NCI-H460 (cell line): ENCODE measurements at regions not wholly inside any gene's neighbourhood (a gene's known extent, or its start where the extent isn't known, plus 50 kb on each side); places are given as distances from the start of the nearest gene placed in this dataset.
"Not testable (repeated sequence)": the region's sequence is repeated elsewhere in the genome, so short reads cannot be mapped to it uniquely, and the experiment has no call there.

Source experiments
- DNase-seq: peaks from one replicate; pipeline ENCODE4 v3.0.0-alpha.2; 2016; ENCODE audit warnings: low read depth; ENCODE audit errors: extremely low read depth

- DNase-seq: no peak
Observed at GRCh38 chr12:89230376-89231315, 121.7 kb downstream of the DUSP6 start.

- DNase-seq: no peak
Observed at GRCh38 chr12:89228491-89228890, 123.8 kb downstream of the DUSP6 start.

- DNase-seq: no peak
Observed at GRCh38 chr12:89227774-89228173, 124.5 kb downstream of the DUSP6 start.

GRCh38 chr12:89225808-89226411 lies 126.4 kb downstream of the DUSP6 start:
- DNase-seq: peak; percentile 32

- DNase-seq: no peak
Observed at GRCh38 chr12:89225401-89225800, 126.9 kb downstream of the DUSP6 start.

GRCh38 chr12:89222580-89222979 lies 129.7 kb downstream of the DUSP6 start:
- DNase-seq: not testable (repeated sequence)

GRCh38 chr12:89217472-89217871 lies 134.8 kb downstream of the DUSP6 start:
- DNase-seq: no peak

GRCh38 chr12:89216211-89216952 lies 135.9 kb downstream of the DUSP6 start:
- DNase-seq: no peak

- no peak for DNase-seq
Observed at GRCh38 chr12:89215196-89215595, 137.1 kb downstream of the DUSP6 start.

GRCh38 chr12:89213747-89214146 lies 138.6 kb downstream of the DUSP6 start:
- DNase-seq: no peak

- no peak for DNase-seq
Observed at GRCh38 chr12:89213139-89213538, 139.2 kb downstream of the DUSP6 start.

- no peak for DNase-seq
Observed at GRCh38 chr12:89212339-89212771, 139.9 kb downstream of the DUSP6 start.

GRCh38 chr12:89211456-89211855 lies 140.8 kb downstream of the DUSP6 start:
- DNase-seq: no peak

GRCh38 chr12:89210277-89210676 lies 142.0 kb downstream of the DUSP6 start:
- DNase-seq: no peak

GRCh38 chr12:89208661-89209096 lies 143.6 kb downstream of the DUSP6 start:
- peak; percentile 54 for DNase-seq

- DNase-seq: no peak
Observed at GRCh38 chr12:89206390-89206789, 145.9 kb downstream of the DUSP6 start.

- DNase-seq: no peak
Observed at GRCh38 chr12:89205517-89205916, 146.8 kb downstream of the DUSP6 start.

GRCh38 chr12:89203144-89203543 lies 149.2 kb downstream of the DUSP6 start:
- no peak for DNase-seq

- DNase-seq: no peak
Observed at GRCh38 chr12:89200217-89200616, 152.1 kb downstream of the DUSP6 start.

- DNase-seq: no peak
Observed at GRCh38 chr12:89195470-89195869, 156.8 kb downstream of the DUSP6 start.

- no peak for DNase-seq
Observed at GRCh38 chr12:89194683-89195082, 157.6 kb downstream of the DUSP6 start.
